Spleen (tissue), 7 donors: ENCODE measurements at regions not wholly inside any gene's neighbourhood (a gene's known extent, or its start where the extent isn't known, plus 50 kb on each side); places are given as distances from the start of the nearest gene placed in this dataset.

ENCODE experiments used
- CTCF ChIP-seq, 11 experiments: fragments of 200-600 bp in 7 of 11; fragments of 450-650 bp in 4 of 11; sonication (generic) in 4 of 11; IDR thresholded peaks in 8 of 11; conservative IDR thresholded peaks in 3 of 11; 1 replicate in 7 of 11; 2 replicates in 4 of 11; pipeline versions ENCODE4 v1.4.0 to v1.8.0; 2016 to 2021; ENCODE audit warnings: antibody characterized with exemption in 11 of 11, inconsistent platforms in 4 of 11, mild to moderate bottlenecking in 1 of 11
- POLR2A ChIP-seq, 3 donors: fragments of 450-650 bp; IDR thresholded peaks; one replicate each; pipeline ENCODE4 v1.5.1; 2017; ENCODE audit warnings: antibody characterized with exemption in 3 of 3, mild to moderate bottlenecking in 1 of 3
- POLR2AphosphoS5 ChIP-seq, 3 donors: sonication (generic); formaldehyde crosslinking; IDR thresholded peaks; one replicate each; pipeline ENCODE4 v1.5.1; 2017; ENCODE audit warnings: antibody characterized with exemption in 3 of 3
- donor health status: DM: no; HTN: no; CAD: no; lungs with moderate emphysema.
- donor health status: DM: no; HTN: no; CAD: no.
- donor health status: DM: no; HTN: no; CAD: no.

DNA sequence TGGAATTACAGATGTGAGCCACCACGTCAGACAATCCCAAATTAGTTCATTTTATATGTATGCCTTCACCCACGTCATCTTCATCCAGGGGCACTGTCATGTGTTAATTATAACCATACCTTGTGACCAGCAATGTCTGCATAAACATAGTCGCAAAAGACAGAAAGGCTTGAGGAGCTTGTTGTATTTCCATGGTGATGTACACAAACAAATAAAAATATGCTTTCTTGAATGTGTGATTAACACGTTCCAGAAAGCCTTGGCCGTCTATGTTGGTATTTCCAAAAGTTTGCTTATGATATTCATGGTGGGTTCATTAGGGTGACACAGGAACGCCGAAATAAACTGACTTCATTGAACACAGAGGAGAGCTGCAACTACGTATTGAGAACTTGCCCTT lies 524.7 kb upstream of the ZNF717 start:
- TF ChIP-seq CTCF (IDR thresholded peaks at IDR 0.05 in 8 of 11, conservative IDR thresholded peaks at IDR 0.05 in 3 of 11) (no peak), POLR2AphosphoS5 (IDR thresholded peaks at IDR 0.05) (no peak), POLR2A (IDR thresholded peaks at IDR 0.05) (no peak)
